B cell (primary cell): ENCODE measurements at regions not wholly inside any gene's neighbourhood (a gene's known extent, or its start where the extent isn't known, plus 50 kb on each side); places are given as distances from the start of the nearest gene placed in this dataset.

Source experiments
- ATAC-seq: fragments of 200-7000 bp; cut with Tn5 transposase; one replicate; pipeline ENCODE4 v1.10.0; 2021; ENCODE audit warnings: low read depth, mild to moderate bottlenecking, moderate number of reproducible peaks, moderate library complexity
- CTCF ChIA-PET: fragments of 350-600 bp; sonication (Branson Sonifier 250); formaldehyde crosslinking; loops from one replicate; lab custom pipeline; 2021; ENCODE audit warnings: antibody characterized with exemption, inconsistent platforms; lab: Charles Lee
- POLR2A ChIA-PET: fragments of 350-600 bp; sonication (Branson Sonifier 250); formaldehyde crosslinking; loops from one replicate; lab custom pipeline; 2021; ENCODE audit warnings: antibody characterized with exemption; lab: Charles Lee
- DNase-seq: peaks from one replicate; pipeline ENCODE4 v3.0.0; 2013
- H2AFZ ChIP-seq: 2 replicates; pipeline ENCODE4 v1.6.1; 2012; ENCODE audit warnings: mild to moderate bottlenecking, low read depth, low read length; ENCODE audit not compliant: insufficient read depth, poor library complexity, severe bottlenecking
- H3K27ac ChIP-seq, 2 donors: 1 replicate in 1 of 2; 2 replicates in 1 of 2; pipeline ENCODE4 v1.5.1; 2012 to 2013; ENCODE audit warnings: low read length in 2 of 2, mild to moderate bottlenecking in 2 of 2, moderate library complexity in 1 of 2
- H3K27me3 ChIP-seq, 4 experiments: fragments of 200-600 bp in 1 of 4; sonication (generic) in 1 of 4; replicated peaks in 1 of 4; 1 replicate in 2 of 4; 2 replicates in 2 of 4; pipeline versions ENCODE4 v1.6.1 to v1.7.0; 2013 to 2016; ENCODE audit warnings: low read length in 3 of 4, mild to moderate bottlenecking in 2 of 4, mixed read lengths in 1 of 4, moderate library complexity in 1 of 4; ENCODE audit not compliant: insufficient read depth in 4 of 4, control insufficient read depth in 3 of 4; ENCODE audit errors: control extremely low read depth in 1 of 4
- H3K36me3 ChIP-seq, 2 experiments: replicated peaks in 1 of 2; 1 replicate in 1 of 2; 2 replicates in 1 of 2; pipeline versions ENCODE4 v1.6.1 to v1.7.1; 2013; ENCODE audit warnings: low read length in 1 of 2; ENCODE audit not compliant: insufficient read depth in 2 of 2, control insufficient read depth in 1 of 2; ENCODE audit errors: control extremely low read depth in 1 of 2, extremely low read depth in 1 of 2
- H3K4me1 ChIP-seq, 2 donors: fragments of 200-600 bp in 1 of 2; sonication (generic) in 1 of 2; 1 replicate in 1 of 2; 2 replicates in 1 of 2; pipeline versions ENCODE4 v1.5.1 to v1.6.1; 2013 to 2017; ENCODE audit warnings: low read length in 2 of 2; ENCODE audit not compliant: control insufficient read depth in 2 of 2, insufficient read depth in 2 of 2
- H3K4me2 ChIP-seq: replicated peaks from 2 replicates; pipeline ENCODE3; 2012; ENCODE audit warnings: mild to moderate bottlenecking, low read depth, low read length; ENCODE audit not compliant: poor library complexity, severe bottlenecking
- H3K4me3 ChIP-seq, 5 experiments: fragments of 200-600 bp in 1 of 5; sonication (generic) in 1 of 5; 1 replicate in 3 of 5; 2 replicates in 2 of 5; pipeline versions ENCODE4 v1.5.1 to v1.7.0; 2011 to 2016; ENCODE audit warnings: low read length in 4 of 5, mild to moderate bottlenecking in 4 of 5, low read depth in 2 of 5, control low read depth in 1 of 5, moderate library complexity in 1 of 5; ENCODE audit not compliant: insufficient read depth in 1 of 5; ENCODE audit errors: control extremely low read depth in 1 of 5, extremely low read depth in 1 of 5
- H3K79me2 ChIP-seq: fragments of 200-600 bp; sonication (generic); one replicate; pipeline ENCODE4 v1.6.0; 2016; ENCODE audit warnings: low read length; ENCODE audit not compliant: control insufficient read depth, insufficient read depth
- H3K9ac ChIP-seq: fragments of 200-600 bp; sonication (generic); 2 replicates; pipeline ENCODE4 v1.6.1; 2017; ENCODE audit warnings: mild to moderate bottlenecking, low read length, moderate library complexity
- H3K9me3 ChIP-seq, 3 donors: one replicate each; pipeline versions ENCODE4 v1.6.1 to v1.7.1; 2013; ENCODE audit warnings: low read length in 2 of 3; ENCODE audit not compliant: control insufficient read depth in 2 of 3, insufficient read depth in 1 of 3; ENCODE audit errors: control extremely low read depth in 1 of 3
- H4K20me1 ChIP-seq: 2 replicates; pipeline ENCODE4 v1.6.0; 2012; ENCODE audit warnings: mild to moderate bottlenecking, low read length; ENCODE audit not compliant: insufficient read depth, control insufficient read depth, poor library complexity, severe bottlenecking
- H3K27ac Mint-ChIP-seq: one replicate; pipeline ENCODE4 v1.8.0; 2021; ENCODE audit warnings: mixed read lengths
- H3K27me3 Mint-ChIP-seq: one replicate; pipeline ENCODE4 v1.8.0; 2021; ENCODE audit warnings: mixed read lengths
- H3K4me1 Mint-ChIP-seq: one replicate; pipeline ENCODE4 v1.8.0; 2021; ENCODE audit warnings: mixed read lengths
- H3K4me3 Mint-ChIP-seq: one replicate; pipeline ENCODE4 v1.8.0; 2021; ENCODE audit warnings: mixed read lengths
- H3K9me3 Mint-ChIP-seq: one replicate; pipeline ENCODE4 v1.8.0; 2022; ENCODE audit warnings: mixed read lengths; ENCODE audit not compliant: insufficient read depth
- CTCF ChIP-seq: fragments of 200-600 bp; IDR thresholded peaks from one replicate; pipeline ENCODE4 v1.8.0; 2022; ENCODE audit warnings: antibody characterized with exemption, mild to moderate bottlenecking
- EZH2 ChIP-seq: IDR thresholded peaks from 2 replicates; pipeline ENCODE4 v1.6.1; 2012; ENCODE audit warnings: borderline replicate concordance, low read depth, mild to moderate bottlenecking, moderate library complexity, low read length; ENCODE audit not compliant: insufficient read depth, poor library complexity, severe bottlenecking
- WGBS: methylation state at CpG from one replicate; pipeline ENCODE4 v1.1.5; 2013; ENCODE audit warnings: missing lambda C conversion rate; ENCODE audit not compliant: insufficient coverage; 5-methylcytosine and 5-hydroxymethylcytosine counted together
- intact Hi-C: fragments of 100-400 bp; cut with micrococcal nuclease; formaldehyde crosslinking; loops from one replicate; pipeline ENCODE4 v1.10.0; 2022

- TF ChIP-seq EZH2 (no peak), CTCF (no peak)
- no peaks in the 10 kb centered on the region for H3K27me3 Mint-ChIP-seq
- POLR2A ChIA-PET, result no interaction called here
- H3K9me3 ChIP-seq, result no peaks in the 10 kb centered on the region
- H3K27ac ChIP-seq, result no peak overlapping the region
- no peaks in the 10 kb centered on the region for H3K36me3 ChIP-seq
- H3K4me3 Mint-ChIP-seq, result no peak overlapping the region
- H3K4me2 ChIP-seq, result no peak overlapping the region
- H3K27ac Mint-ChIP-seq, result no peak overlapping the region
- no peaks in the 10 kb centered on the region for H3K4me1 ChIP-seq
- no peaks in the 10 kb centered on the region for H3K4me1 Mint-ChIP-seq
- CTCF ChIA-PET, result no interaction called here
- no peaks in the 10 kb centered on the region for H3K79me2 ChIP-seq
- intact Hi-C loops, result no loop called here
- DNase-seq (no peak), ATAC-seq (no peak)
- no peaks in the 10 kb centered on the region for H4K20me1 ChIP-seq
- no peak overlapping the region for H3K9ac ChIP-seq
- no peak overlapping the region for H3K4me3 ChIP-seq
- no peak overlapping the region for H2AFZ ChIP-seq
- H3K9me3 Mint-ChIP-seq, result no peaks in the 10 kb centered on the region
- no peaks in the 10 kb centered on the region for H3K27me3 ChIP-seq
Measured at GRCh38 chr3:169002689-169003088, 660.8 kb downstream of the MECOM start.

- CTCF ChIA-PET, result no interaction called here
- Mint-ChIP-seq H3K27ac (no peak overlapping the region), H3K27me3 (no peaks in the 10 kb centered on the region), H3K4me3 (no peak overlapping the region), H3K4me1 (no peaks in the 10 kb centered on the region), H3K9me3 (no peaks in the 10 kb centered on the region)
- no peak for TF ChIP-seq CTCF
- no peak for TF ChIP-seq EZH2
- ATAC-seq (no peak), DNase-seq (no peak)
- H3K9me3 ChIP-seq, result no peaks in the 10 kb centered on the region
- H3K79me2 ChIP-seq, result no peaks in the 10 kb centered on the region
- no peaks in the 10 kb centered on the region for H3K27me3 ChIP-seq
- H3K4me1 ChIP-seq, result no peaks in the 10 kb centered on the region
- intact Hi-C loops, result no loop called here
- no peak overlapping the region for H3K4me3 ChIP-seq
- H3K27ac ChIP-seq, result no peak overlapping the region
- H3K4me2 ChIP-seq, result no peak overlapping the region
- 91% methylated on average over 1 of the region's 3 CpGs for WGBS
- POLR2A ChIA-PET, result no interaction called here
- no peaks in the 10 kb centered on the region for H3K36me3 ChIP-seq
- no peak overlapping the region for H3K9ac ChIP-seq
- H4K20me1 ChIP-seq, result no peaks in the 10 kb centered on the region
- no peak overlapping the region for H2AFZ ChIP-seq
Measured at GRCh38 chr3:168998792-168999191, 664.7 kb downstream of the MECOM start.
